ENCODE measurements at regions not wholly inside any gene's neighbourhood (a gene's known extent, or its start where the extent isn't known, plus 50 kb on each side); places are given as distances from the start of the nearest gene placed in this dataset.

DNA sequence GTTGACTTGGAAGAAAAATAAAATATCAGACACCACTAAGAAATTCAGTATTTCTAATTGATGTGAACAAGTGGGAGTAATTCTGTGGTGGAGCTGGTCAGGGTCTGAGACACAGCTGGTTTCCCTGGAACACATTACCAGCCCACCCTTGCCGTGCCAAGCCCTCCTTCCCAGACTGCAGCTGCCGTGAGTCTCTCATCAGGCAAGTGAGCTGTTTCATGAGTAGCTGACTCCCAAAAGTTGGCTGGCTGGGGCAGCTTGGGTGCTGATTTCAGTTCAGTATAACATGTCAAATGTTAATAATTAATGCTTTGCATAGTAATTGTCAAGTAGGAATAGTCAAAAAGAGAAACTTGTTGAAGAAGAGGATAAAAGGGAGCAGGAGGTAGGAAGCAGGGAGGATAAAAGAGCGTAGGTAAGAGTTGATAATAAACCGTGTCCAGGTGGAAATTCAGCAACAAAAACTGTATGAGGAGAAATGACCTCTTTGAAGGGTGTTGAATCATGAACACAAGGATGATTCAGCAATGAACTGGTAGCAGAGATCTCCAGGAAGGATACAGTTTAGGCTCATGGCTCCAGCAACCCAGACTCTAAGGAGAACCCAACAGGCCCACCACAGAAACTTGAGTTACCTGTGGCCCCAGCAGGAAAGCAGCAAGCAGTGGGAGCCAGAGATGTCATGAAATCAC is 110.9 kb upstream of the SSTR4 start:
- Mint-ChIP-seq H3K27me3 (peaks cover 3% of the 10 kb centered on the region), H3K4me3 (no peak overlapping the region), H3K4me1 (no peaks in the 10 kb centered on the region), H3K36me3 (no peaks in the 10 kb centered on the region), H3K27ac (no peak overlapping the region), H3K9me3 (peaks cover 0 to 1% (median 0%) of the 10 kb centered on the region in 3 donors)

DNA sequence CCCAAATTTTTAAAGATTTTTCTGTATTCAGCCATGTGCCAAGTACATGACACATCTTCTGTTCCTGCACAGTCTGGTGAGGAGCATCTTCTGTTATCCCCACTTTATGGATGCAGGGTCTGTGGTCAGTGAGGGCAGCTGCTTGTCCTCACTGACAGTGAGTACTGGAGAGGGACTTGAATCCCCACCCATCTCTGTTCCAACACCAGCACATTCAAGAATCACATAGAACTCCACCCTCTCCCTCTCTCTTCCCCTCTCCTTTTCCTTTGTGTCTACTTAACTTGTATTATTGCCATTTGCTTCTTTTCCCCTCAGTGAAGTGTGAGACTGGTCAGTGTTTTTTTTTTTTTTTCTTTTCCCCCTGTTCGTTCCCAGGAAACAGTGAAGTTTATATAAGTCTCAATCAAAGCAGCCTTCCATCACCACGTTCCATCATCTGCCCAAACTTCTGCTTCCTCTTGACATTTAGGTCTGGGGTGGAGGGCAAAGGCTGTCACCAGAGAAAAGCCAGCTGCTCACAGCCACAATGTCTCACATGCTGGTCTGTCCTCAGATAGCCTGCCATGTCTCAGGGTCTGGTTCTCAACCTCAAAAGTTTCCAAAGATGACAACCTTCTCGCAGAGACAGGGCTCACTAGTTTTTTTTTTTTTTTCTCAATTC is 110.0 kb upstream of the SSTR4 start:
- Mint-ChIP-seq H3K27ac (no peak overlapping the region), H3K4me3 (no peak overlapping the region), H3K9me3 (peaks cover 0 to 1% (median 0%) of the 10 kb centered on the region in 3 donors), H3K36me3 (no peaks in the 10 kb centered on the region), H3K4me1 (no peaks in the 10 kb centered on the region), H3K27me3 (peaks cover 3% of the 10 kb centered on the region)

DNA sequence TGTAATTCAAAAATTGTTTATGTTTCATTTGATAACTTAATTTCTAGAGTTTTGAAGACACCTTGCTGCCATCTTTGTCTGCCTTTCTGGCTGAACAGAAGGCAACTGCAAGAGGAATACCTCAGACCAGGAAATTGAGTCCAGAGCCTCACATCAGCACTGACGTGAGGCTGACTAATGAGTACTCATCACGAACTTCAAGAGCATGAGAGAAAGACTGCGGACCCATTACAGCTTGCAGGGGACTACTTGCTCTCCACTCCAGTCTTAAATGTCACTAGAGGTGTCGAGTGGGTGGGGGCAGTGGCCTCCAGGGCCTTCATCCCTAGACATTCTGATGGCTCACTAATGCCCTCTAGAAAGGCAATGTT is 109.5 kb upstream of the SSTR4 start:
- Mint-ChIP-seq H3K27ac (no peak overlapping the region), H3K36me3 (no peaks in the 10 kb centered on the region), H3K27me3 (peaks cover 3% of the 10 kb centered on the region), H3K9me3 (peaks cover 0 to 1% (median 0%) of the 10 kb centered on the region in 3 donors), H3K4me3 (no peak overlapping the region), H3K4me1 (no peaks in the 10 kb centered on the region)

DNA sequence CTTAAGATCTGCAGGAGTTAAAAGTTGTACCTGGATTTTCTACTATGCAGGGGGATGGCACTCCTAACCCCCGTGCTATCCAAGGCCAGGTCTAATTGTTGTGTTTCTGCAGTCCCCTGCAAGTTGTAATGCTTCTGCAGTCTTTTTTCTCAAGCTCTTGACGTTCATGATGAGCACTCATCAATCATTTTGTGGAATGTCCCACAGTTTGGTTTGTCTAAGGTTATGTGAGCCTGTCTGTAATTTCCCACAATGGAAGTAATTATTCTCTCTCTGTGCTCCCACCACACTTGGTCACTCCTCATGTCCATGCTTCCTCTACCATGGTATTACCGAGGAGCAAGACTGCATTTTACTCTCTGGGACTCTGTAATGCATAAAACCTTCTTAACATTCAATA is 107.6 kb upstream of the SSTR4 start:
- H3K27ac Mint-ChIP-seq: no peak overlapping the region
- H3K9me3 Mint-ChIP-seq: no peaks in the 10 kb centered on the region
- peaks cover 3% of the 10 kb centered on the region for H3K27me3 Mint-ChIP-seq
- no peak overlapping the region for H3K4me3 Mint-ChIP-seq
- no peaks in the 10 kb centered on the region for H3K36me3 Mint-ChIP-seq
- no peaks in the 10 kb centered on the region for H3K4me1 Mint-ChIP-seq

DNA sequence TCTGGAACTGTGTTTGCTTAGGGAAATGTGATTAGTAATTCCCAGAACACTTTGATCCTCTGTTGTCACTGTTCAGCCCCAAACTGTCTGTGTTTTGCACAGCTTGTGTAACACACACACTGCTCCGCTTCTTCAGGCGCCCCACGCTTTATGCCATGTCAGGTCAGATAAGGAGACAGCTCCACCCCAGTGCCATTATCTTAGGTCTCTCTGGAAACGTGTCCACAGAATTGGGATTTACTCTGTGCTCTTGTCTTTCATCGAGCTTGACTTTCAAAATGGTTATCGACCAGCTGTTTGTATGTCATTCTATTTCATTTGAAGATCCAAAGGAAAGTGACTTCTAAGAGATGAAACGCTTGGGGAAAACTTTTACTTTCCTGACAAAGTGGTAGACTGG is 106.4 kb upstream of the SSTR4 start:
- Mint-ChIP-seq H3K36me3 (no peaks in the 10 kb centered on the region), H3K27ac (no peak overlapping the region), H3K9me3 (no peaks in the 10 kb centered on the region), H3K27me3 (peaks cover 3% of the 10 kb centered on the region), H3K4me3 (no peak overlapping the region), H3K4me1 (no peaks in the 10 kb centered on the region)

DNA sequence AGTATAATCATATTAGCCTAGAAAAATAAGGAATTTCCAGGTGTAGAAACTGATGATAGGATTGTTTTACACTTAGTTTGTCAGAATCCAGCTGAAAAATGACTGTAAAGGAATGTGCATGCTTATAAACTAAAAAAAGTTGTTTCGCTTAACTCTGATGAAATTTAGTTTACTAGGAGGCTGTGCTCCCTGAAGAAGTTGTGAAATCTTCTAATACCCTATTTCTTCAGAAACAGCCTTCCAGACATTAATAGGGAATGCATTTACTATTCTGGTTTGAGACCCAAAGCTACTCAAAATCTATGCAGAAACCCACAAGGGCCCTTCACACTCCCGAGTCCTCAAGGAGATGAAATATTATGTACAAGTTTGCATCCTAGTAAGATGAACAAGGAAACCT is 105.5 kb upstream of the SSTR4 start:
- Mint-ChIP-seq H3K27me3 (peaks cover 3% of the 10 kb centered on the region), H3K9me3 (no peaks in the 10 kb centered on the region), H3K4me1 (no peaks in the 10 kb centered on the region), H3K4me3 (no peak overlapping the region), H3K27ac (no peak overlapping the region), H3K36me3 (no peaks in the 10 kb centered on the region)

DNA sequence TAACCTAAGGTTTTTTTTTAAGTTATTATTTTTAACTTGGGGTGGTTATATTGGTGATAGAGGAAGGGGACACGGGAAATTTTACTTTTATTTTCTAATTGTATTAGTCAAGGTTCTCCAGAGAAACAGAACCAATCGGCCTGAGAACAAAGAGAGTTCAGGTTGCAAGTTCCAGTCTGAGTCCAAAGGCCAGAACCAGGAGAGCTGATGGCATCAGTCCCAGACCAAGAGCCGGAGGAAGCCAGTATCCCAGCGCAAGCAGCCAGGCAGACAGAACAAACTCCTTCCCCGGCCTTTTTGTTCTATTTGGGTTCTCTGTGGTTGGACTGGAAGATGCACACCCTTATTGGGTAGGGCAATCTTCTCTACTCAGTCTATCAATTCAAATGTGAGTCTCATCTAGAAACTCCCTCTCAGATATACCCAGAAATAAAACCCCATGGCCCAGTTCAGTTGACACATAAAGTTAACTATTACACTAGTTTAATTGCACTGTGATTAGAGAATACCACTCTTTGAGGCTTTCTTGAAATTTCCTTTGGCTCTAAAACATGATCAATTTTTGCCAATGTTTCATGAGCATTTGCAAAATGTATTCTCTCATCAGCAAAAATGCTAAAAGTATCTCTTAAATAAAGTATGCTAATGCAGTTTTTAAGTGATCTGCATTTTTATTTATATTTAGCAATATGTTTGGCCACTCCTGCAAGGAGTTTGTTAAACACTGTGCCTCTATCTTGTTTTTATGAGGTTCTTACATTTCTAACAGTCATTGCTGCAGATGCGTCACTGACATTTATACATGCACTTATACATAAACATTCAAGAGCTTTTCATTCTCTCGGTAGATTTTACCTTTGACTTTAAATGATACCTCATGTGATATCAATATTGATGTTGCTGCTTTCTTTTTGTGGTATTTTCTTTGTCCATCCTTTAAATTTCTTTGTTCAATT is 103.2 kb upstream of the SSTR4 start:
- Mint-ChIP-seq H3K4me3 (no peak overlapping the region), H3K27ac (no peak overlapping the region), H3K4me1 (peaks cover 0 to 4% (median 0%) of the 10 kb centered on the region in 3 donors), H3K9me3 (peaks cover 2 to 10% (median 4%) of the 10 kb centered on the region in 3 donors), H3K27me3 (peaks cover 2% of the 10 kb centered on the region), H3K36me3 (no peaks in the 10 kb centered on the region)

DNA sequence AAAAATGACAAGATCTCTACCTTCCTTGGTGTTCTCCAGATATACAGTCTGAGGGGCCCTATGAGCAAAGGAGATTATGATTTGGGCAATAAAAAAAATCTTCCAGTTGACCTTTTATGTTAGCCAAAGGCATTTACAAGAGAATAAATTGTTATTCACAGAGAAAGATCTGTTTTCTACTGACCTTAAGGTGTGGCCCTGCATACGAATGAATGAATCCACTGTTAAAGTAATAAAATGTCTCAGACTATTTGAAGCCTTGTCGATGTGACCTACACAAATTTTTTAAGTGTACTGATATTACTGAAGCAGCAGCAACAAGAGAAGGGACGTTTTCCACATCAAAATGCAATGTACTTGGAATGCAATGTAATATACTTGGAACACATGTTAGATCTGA is 95.9 kb upstream of the SSTR4 start:
- H3K36me3 Mint-ChIP-seq: no peaks in the 10 kb centered on the region
- H3K4me1 Mint-ChIP-seq: peaks cover 0 to 4% (median 0%) of the 10 kb centered on the region in 3 donors
- H3K27ac Mint-ChIP-seq: no peak overlapping the region
- H3K9me3 Mint-ChIP-seq: peaks cover 2 to 10% (median 4%) of the 10 kb centered on the region in 3 donors
- no peaks in the 10 kb centered on the region for H3K27me3 Mint-ChIP-seq
- H3K4me3 Mint-ChIP-seq: no peak overlapping the region

DNA sequence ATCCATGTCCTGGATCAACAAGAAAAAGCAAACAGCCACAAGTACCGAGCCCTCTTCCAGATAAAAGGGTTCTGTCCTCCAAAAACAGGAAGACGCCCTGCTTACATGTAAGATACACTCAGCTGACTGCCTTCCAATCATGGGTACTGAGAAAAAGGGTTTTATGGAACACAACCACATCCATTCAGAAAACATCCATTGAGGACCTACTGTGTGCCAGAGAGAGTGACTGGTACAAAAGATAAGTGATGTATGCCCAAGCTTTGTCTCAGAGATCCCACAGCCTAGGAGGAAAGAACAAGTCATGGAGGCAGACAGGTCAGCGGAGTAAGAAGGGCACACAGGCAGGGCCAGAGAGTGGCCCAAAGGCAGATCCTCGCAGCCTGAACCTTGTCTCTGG is 94.8 kb upstream of the SSTR4 start:
- Mint-ChIP-seq H3K27me3 (peaks cover 2% of the 10 kb centered on the region), H3K36me3 (no peaks in the 10 kb centered on the region), H3K4me3 (no peak overlapping the region), H3K4me1 (no peaks in the 10 kb centered on the region), H3K27ac (no peak overlapping the region), H3K9me3 (peaks cover 2 to 7% (median 7%) of the 10 kb centered on the region in 3 donors)

DNA sequence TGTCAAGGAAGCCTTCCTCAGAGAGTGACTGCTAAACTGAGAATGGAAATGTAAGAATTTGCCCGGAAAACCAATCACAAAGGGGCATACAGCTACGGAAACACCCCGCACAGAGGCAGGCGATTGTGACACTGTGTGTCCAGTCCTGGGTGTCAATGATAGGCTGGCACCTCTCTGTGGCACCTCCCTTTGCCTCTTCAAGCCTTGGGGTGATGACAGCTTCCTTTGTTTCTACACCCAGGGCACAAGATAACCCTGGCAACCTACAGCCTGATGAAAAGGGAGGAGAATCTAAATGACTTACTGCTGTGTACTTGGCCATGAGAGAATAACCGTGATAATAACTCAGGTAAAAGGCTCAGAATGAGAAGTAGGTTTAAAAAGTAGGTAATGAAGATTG is 93.6 kb upstream of the SSTR4 start:
- Mint-ChIP-seq H3K36me3 (no peaks in the 10 kb centered on the region), H3K9me3 (peaks cover 0 to 6% (median under 1%) of the 10 kb centered on the region in 3 donors), H3K27me3 (peaks cover 4% of the 10 kb centered on the region), H3K27ac (no peak overlapping the region), H3K4me1 (no peaks in the 10 kb centered on the region), H3K4me3 (no peak overlapping the region)

DNA sequence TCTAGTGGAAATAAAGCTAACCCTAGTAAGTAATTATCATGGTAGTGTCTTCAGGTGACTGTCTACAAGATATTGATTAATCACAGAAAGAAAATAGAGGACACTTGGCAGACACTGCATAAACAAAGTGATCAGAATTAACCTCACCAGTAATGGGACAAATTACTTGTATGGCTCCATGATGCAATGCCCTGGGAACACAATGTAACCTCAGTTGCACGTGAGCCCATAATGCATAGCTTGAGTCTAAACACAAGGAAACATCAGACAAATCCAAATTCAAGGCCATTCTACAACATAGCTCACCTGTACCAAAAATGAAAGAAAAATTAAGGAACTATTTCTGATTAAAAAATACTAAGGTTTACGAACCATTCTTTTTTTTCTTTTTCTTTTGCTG is 92.4 kb upstream of the SSTR4 start:
- H3K4me3 Mint-ChIP-seq: no peak overlapping the region
- no peak overlapping the region for H3K27ac Mint-ChIP-seq
- peaks cover 0 to 5% (median 0%) of the 10 kb centered on the region in 3 donors for H3K9me3 Mint-ChIP-seq
- no peaks in the 10 kb centered on the region for H3K4me1 Mint-ChIP-seq
- peaks cover 4% of the 10 kb centered on the region for H3K27me3 Mint-ChIP-seq
- H3K36me3 Mint-ChIP-seq: no peaks in the 10 kb centered on the region

DNA sequence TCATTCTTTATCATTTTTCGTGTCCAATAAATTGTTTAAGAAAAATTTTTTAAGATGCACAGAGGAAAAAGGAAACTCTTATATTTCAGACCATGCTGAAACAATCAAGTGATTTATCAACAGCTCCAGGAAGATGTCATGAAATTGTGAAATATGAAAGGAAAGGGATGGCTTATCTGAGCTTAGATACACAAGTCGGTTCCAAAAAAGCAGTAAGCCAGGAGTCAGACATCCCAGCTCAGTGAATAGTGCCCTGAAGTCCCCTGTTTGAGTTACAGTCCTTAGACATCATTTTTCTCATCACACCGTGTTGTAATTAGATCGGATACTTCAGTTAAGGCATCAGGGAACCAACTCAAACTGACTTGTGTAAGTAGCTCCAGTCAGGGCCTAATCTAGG is 91.0 kb upstream of the SSTR4 start:
- Mint-ChIP-seq H3K27ac (no peak overlapping the region), H3K36me3 (no peaks in the 10 kb centered on the region), H3K9me3 (peaks cover 0 to 5% (median 0%) of the 10 kb centered on the region in 3 donors), H3K27me3 (peaks cover 4% of the 10 kb centered on the region), H3K4me1 (no peaks in the 10 kb centered on the region), H3K4me3 (no peak overlapping the region)

DNA sequence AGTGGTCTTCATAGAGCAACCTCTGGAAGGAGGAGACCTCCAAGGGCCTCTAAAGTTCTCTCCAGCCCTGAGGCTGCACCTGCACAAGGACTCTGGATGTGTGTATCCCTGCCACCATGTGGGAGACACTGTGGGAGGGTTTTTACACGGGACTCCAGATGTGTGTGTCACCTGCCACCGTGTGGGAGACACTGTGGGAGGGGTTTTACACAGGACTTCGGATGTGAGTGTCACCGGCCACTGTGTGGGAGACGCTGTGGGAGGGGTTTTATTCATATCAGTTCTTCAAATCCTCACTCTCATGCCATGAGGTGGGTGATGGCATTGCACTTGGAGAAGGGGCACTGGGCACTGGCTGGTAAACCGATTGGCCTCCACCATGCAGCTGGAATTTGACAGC is 90.2 kb upstream of the SSTR4 start:
- Mint-ChIP-seq H3K4me3 (no peak overlapping the region), H3K36me3 (no peaks in the 10 kb centered on the region), H3K9me3 (peaks cover 0 to 5% (median 0%) of the 10 kb centered on the region in 3 donors), H3K4me1 (no peaks in the 10 kb centered on the region), H3K27me3 (peaks cover 4% of the 10 kb centered on the region), H3K27ac (no peak overlapping the region)

DNA sequence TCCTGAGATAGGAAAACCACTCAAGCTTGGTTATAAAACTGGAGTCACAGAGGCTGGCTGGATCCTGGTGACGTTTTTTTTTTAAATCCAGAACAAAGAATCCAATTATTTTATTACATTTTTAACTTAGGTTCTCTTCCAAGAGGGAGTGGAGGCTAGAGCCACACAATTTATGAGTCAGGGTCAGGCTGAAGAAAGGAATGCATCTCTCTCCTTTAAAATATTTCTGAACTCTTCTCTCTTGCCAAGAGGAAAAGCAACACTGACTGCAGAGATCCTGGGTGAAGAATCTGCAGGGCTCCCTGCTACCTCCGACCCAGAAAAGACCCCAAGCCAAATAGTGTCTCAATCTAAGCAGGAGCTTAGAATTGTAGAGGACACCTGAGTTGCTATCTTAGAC is 88.5 kb upstream of the SSTR4 start:
- no peaks in the 10 kb centered on the region for H3K36me3 Mint-ChIP-seq
- H3K4me3 Mint-ChIP-seq: no peak overlapping the region
- peaks cover 4% of the 10 kb centered on the region for H3K27me3 Mint-ChIP-seq
- peaks cover 0 to 5% (median 0%) of the 10 kb centered on the region in 3 donors for H3K9me3 Mint-ChIP-seq
- H3K27ac Mint-ChIP-seq: no peak overlapping the region
- H3K4me1 Mint-ChIP-seq: no peaks in the 10 kb centered on the region

Data from IgD-negative memory B cell (primary cell).